ENCODE measurements at regions not wholly inside any gene's neighbourhood (a gene's known extent, or its start where the extent isn't known, plus 50 kb on each side); places are given as distances from the start of the nearest gene placed in this dataset.

DNA sequence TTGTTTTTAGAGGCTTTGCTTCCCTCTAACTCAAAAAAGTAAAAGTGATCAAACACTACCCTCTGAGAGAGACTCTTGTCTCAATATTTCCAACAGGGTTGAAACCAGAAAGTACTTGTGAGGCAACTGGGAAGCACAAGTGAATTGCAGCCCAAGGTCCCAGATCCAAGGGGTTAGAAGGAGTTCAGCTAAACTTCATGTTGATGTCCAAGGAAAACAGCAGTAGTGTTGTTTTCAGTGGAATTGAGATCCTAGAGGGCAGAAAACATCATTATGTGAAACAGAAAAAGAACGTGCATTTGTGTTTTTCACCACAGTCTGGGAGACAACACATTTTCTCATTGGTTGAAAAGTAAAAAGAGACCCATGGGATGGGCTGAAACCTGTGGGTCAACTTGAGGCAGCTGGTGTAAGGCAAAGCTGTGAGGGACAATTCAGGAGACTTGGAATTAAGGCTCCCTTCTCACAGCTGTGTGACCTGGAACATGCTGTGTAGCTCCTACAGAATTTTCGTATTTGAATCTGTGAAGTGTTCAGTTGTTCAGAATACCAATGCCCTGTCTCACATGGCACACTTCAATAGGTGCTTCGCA lies 508.3 kb downstream of the BMP2 start:
- H4K20me1 ChIP-seq (replicated peaks; ENCODE audit: insufficient read depth), result no peaks in the 10 kb centered on the region
- TF ChIP-seq ZNF114 (CRISPR knock-in tag; IDR thresholded peaks at IDR 0.05) (no peak), NANOG (IDR thresholded peaks at IDR 0.05; ENCODE audit: borderline replicate concordance) (no peak), STAT1 (IDR thresholded peaks at IDR 0.05; ENCODE audit: unreplicated experiment) (no peak), ZNF331 (CRISPR knock-in tag; IDR thresholded peaks at IDR 0.05; ENCODE audit: low read depth) (no peak)
- TF ChIP-seq, protein P1, sequence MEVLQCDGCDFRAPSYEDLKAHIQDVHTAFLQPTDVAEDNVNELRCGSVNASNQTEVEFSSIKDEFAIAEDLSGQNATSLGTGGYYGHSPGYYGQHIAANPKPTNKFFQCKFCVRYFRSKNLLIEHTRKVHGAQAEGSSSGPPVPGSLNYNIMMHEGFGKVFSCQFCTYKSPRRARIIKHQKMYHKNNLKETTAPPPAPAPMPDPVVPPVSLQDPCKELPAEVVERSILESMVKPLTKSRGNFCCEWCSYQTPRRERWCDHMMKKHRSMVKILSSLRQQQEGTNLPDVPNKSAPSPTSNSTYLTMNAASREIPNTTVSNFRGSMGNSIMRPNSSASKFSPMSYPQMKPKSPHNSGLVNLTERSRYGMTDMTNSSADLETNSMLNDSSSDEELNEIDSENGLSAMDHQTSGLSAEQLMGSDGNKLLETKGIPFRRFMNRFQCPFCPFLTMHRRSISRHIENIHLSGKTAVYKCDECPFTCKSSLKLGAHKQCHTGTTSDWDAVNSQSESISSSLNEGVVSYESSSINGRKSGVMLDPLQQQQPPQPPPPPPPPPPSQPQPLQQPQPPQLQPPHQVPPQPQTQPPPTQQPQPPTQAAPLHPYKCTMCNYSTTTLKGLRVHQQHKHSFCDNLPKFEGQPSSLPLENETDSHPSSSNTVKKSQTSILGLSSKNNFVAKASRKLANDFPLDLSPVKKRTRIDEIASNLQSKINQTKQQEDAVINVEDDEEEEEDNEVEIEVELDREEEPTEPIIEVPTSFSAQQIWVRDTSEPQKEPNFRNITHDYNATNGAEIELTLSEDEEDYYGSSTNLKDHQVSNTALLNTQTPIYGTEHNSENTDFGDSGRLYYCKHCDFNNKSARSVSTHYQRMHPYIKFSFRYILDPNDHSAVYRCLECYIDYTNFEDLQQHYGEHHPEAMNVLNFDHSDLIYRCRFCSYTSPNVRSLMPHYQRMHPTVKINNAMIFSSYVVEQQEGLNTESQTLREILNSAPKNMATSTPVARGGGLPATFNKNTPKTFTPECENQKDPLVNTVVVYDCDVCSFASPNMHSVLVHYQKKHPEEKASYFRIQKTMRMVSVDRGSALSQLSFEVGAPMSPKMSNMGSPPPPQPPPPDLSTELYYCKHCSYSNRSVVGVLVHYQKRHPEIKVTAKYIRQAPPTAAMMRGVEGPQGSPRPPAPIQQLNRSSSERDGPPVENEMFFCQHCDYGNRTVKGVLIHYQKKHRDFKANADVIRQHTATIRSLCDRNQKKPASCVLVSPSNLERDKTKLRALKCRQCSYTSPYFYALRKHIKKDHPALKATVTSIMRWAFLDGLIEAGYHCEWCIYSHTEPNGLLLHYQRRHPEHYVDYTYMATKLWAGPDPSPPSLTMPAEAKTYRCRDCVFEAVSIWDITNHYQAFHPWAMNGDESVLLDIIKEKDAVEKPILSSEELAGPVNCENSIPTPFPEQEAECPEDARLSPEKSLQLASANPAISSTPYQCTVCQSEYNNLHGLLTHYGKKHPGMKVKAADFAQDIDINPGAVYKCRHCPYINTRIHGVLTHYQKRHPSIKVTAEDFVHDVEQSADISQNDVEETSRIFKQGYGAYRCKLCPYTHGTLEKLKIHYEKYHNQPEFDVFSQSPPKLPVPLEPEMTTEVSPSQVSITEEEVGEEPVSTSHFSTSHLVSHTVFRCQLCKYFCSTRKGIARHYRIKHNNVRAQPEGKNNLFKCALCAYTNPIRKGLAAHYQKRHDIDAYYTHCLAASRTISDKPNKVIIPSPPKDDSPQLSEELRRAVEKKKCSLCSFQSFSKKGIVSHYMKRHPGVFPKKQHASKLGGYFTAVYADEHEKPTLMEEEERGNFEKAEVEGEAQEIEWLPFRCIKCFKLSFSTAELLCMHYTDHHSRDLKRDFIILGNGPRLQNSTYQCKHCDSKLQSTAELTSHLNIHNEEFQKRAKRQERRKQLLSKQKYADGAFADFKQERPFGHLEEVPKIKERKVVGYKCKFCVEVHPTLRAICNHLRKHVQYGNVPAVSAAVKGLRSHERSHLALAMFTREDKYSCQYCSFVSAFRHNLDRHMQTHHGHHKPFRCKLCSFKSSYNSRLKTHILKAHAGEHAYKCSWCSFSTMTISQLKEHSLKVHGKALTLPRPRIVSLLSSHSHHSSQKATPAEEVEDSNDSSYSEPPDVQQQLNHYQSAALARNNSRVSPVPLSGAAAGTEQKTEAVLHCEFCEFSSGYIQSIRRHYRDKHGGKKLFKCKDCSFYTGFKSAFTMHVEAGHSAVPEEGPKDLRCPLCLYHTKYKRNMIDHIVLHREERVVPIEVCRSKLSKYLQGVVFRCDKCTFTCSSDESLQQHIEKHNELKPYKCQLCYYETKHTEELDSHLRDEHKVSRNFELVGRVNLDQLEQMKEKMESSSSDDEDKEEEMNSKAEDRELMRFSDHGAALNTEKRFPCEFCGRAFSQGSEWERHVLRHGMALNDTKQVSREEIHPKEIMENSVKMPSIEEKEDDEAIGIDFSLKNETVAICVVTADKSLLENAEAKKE (CRISPR knock-in tag; IDR thresholded peaks at IDR 0.05), result no peak
- TF ChIP-seq, protein P2, sequence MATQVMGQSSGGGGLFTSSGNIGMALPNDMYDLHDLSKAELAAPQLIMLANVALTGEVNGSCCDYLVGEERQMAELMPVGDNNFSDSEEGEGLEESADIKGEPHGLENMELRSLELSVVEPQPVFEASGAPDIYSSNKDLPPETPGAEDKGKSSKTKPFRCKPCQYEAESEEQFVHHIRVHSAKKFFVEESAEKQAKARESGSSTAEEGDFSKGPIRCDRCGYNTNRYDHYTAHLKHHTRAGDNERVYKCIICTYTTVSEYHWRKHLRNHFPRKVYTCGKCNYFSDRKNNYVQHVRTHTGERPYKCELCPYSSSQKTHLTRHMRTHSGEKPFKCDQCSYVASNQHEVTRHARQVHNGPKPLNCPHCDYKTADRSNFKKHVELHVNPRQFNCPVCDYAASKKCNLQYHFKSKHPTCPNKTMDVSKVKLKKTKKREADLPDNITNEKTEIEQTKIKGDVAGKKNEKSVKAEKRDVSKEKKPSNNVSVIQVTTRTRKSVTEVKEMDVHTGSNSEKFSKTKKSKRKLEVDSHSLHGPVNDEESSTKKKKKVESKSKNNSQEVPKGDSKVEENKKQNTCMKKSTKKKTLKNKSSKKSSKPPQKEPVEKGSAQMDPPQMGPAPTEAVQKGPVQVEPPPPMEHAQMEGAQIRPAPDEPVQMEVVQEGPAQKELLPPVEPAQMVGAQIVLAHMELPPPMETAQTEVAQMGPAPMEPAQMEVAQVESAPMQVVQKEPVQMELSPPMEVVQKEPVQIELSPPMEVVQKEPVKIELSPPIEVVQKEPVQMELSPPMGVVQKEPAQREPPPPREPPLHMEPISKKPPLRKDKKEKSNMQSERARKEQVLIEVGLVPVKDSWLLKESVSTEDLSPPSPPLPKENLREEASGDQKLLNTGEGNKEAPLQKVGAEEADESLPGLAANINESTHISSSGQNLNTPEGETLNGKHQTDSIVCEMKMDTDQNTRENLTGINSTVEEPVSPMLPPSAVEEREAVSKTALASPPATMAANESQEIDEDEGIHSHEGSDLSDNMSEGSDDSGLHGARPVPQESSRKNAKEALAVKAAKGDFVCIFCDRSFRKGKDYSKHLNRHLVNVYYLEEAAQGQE (IDR thresholded peaks at IDR 0.05; ENCODE audit: unreplicated experiment), result no peak
- TF ChIP-seq, protein P3, sequence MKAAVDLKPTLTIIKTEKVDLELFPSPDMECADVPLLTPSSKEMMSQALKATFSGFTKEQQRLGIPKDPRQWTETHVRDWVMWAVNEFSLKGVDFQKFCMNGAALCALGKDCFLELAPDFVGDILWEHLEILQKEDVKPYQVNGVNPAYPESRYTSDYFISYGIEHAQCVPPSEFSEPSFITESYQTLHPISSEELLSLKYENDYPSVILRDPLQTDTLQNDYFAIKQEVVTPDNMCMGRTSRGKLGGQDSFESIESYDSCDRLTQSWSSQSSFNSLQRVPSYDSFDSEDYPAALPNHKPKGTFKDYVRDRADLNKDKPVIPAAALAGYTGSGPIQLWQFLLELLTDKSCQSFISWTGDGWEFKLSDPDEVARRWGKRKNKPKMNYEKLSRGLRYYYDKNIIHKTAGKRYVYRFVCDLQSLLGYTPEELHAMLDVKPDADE (IDR thresholded peaks at IDR 0.05), result no peak
- ATAC-seq (no peak), DNase-seq (ENCODE audit: low spot score) (no peak)
- H3K27me3 ChIP-seq (ENCODE audit: insufficient read depth), result no peaks in the 10 kb centered on the region
- no peak overlapping the region for H3K27ac Mint-ChIP-seq
- H3K4me3 Mint-ChIP-seq, result no peak overlapping the region
- H3K36me3 ChIP-seq (ENCODE audit: insufficient read depth), result no peaks in the 10 kb centered on the region
- H2AFZ ChIP-seq, result peak overlapping the region; percentile 50; the same call in 1 of the 2 replicates
- H3K4me2 ChIP-seq, result no peak overlapping the region
- H3K36me3 Mint-ChIP-seq (ENCODE audit: low read depth), result peaks cover 2% of the 10 kb centered on the region; the same call in 1 of the 3 replicates
- no peak overlapping the region for H3K4me3 ChIP-seq
- no peak overlapping the region for H3K27ac ChIP-seq (ENCODE audit: low read depth)
- H3K9me2 ChIP-seq (ENCODE audit: insufficient read depth), result no peaks in the 10 kb centered on the region
- H3K9me3 Mint-ChIP-seq, result peaks cover 10% of the 10 kb centered on the region; the same call in 2 of the 3 replicates
- no peaks in the 10 kb centered on the region for H3K4me1 ChIP-seq (ENCODE audit: insufficient read depth)
- H3K79me2 ChIP-seq (replicated peaks; ENCODE audit: insufficient read depth), result no peaks in the 10 kb centered on the region
- peaks cover 2% of the 10 kb centered on the region for H3K27me3 Mint-ChIP-seq (ENCODE audit: insufficient read depth, low read depth, poor library complexity)
- H3F3A ChIP-seq (replicated peaks; ENCODE audit: low read depth), result no peaks in the 10 kb centered on the region
- H3K4me1 Mint-ChIP-seq, result no peaks in the 10 kb centered on the region

Data from GM23338 (cell line).